ENCODE measurements at regions not wholly inside any gene's neighbourhood (a gene's known extent, or its start where the extent isn't known, plus 50 kb on each side); places are given as distances from the start of the nearest gene placed in this dataset.

GRCh38 chr1:115176189-115176588 lies 86.9 kb upstream of the TSPAN2 start:
- no peak for TF ChIP-seq CTCF (IDR thresholded peaks at IDR 0.05)

DNA sequence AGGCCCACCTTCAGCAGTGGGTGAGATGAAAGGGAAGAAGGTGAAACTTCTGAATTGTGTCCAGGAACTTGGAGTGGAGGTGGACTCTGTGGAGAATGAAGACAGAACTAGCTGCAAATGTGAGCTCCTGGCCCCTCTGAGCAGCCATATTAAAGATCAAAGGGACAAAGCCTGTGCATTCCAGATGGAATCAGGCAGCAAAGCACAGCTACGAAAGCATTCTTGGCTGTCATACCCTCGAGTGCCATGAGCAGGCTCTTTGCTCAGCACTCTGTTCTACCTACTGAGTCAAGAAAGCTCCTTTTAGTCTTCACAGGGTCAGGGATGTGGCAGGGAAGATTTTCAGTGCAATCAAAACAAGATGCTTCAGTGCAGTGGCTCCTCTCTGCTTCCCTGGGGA lies 86.3 kb upstream of the TSPAN2 start:
- TF ChIP-seq CTCF (IDR thresholded peaks at IDR 0.05) = no peak

DNA sequence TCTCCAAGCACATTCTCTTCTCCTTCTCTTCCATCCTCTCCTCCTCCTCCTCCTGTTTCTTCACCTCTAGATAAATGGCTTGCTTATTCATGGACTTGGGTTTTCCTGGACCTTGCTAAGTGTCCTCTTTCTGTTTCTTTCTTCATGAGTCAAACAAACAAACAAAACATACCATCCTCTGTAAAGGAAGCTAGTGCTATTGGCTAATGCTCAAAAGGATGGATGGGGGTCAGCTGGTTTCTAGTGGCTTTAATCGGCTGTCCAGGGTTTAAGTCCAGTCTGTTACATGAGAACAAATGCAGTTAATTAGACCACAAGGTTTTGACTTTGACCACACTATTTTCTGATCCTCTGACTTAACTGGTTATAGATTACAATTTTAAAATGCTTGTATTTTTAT lies 83.8 kb upstream of the TSPAN2 start:
- TF ChIP-seq CTCF (IDR thresholded peaks at IDR 0.05) = no peak

- TF ChIP-seq CTCF (IDR thresholded peaks at IDR 0.05) = no peak
These were observed 83.0 kb upstream of the TSPAN2 start for GRCh38 chr1:115172270-115172669.

DNA sequence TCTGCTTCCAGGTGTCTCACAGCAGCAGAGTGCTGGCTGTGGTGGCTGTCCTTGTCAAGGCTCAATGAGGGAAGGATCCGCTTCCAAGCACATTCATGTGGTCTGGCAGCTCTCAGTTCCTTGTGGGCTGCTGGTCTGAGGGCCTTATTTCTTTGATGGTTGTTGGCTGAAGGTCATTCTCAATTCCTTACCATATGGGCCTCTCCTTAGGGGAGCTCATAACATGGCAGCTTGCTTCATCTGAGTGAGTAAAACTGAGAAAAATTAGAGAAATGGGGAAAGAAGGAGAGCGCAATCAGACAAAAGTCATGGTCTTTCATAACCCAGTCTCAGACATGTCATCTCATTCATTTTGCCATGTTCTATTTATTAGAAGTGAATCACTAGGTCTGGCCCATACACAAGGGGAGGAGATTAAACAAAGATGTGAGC lies 81.7 kb upstream of the TSPAN2 start:
- TF ChIP-seq CTCF (IDR thresholded peaks at IDR 0.05) = no peak

GRCh38 chr1:115170377-115170776 lies 81.1 kb upstream of the TSPAN2 start:
- TF ChIP-seq CTCF (IDR thresholded peaks at IDR 0.05) = no peak

DNA sequence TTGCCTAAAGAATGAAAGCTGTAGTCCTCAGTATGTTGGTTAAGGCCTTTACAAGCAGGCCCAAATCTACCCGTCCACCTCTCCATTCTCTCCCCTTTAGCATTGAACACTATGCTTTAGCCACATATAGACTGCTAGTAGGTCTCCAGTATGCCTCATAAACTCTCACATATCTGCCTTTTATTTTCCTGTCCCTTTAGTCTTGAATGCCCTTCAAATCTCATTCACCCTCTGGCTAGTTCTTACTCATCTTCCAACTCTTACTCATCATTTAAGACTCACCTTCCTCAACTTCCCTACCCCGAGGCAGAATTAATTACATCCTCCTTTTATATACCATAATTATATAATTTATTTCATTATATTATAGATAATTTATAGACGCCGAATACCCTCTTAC lies 78.7 kb upstream of the TSPAN2 start:
- no peak for TF ChIP-seq CTCF (IDR thresholded peaks at IDR 0.05)

DNA sequence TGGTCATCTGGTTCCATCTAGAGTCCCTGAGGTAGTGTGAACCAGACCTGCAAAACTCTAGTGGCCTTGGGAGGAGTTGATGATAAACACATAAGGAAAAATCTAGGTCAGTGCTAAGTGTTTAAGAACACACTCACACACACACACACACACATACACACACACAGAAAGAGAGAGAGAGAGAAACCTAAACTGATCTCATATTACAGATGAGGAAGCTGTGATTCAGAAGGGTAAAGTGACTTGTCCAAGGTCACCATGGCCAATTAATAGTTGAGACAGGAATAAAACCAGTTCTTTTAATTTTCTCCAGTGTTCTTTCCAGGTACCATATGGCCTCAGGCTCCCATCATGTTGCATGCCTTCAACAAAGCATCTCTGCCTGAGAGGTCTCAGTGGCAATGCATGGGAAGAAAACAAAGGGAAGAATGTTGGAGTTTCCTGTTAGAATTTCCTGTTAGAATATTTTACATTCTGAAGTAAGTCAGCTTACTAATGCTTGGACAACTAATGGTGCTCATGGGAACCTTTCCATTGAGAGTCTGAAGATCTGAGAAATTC lies 77.3 kb upstream of the TSPAN2 start:
- no peak for TF ChIP-seq CTCF (IDR thresholded peaks at IDR 0.05)

Data from LNCAP (cell line).